Cardiac septum (tissue), 1 donor: ENCODE measurements at regions not wholly inside any gene's neighbourhood (a gene's known extent, or its start where the extent isn't known, plus 50 kb on each side); places are given as distances from the start of the nearest gene placed in this dataset.

Source experiments
- DNase-seq: peaks from one replicate; pipeline ENCODE4 v3.0.0-alpha.2; 2020; ENCODE audit warnings: low spot score
- intact Hi-C: fragments of 100-400 bp; cut with DNase I; formaldehyde crosslinking; loops from one replicate; pipeline ENCODE4 v1.14.0; 2022
- donor health status: DM: no; HTN: no; CAD: no.

- no peak for DNase-seq
- intact Hi-C loops = no loop called here
These were observed 156.4 kb upstream of the PPP2R3A start for GRCh38 chr3:135809021-135809634.

GRCh38 chr3:135811651-135812050 lies 153.9 kb upstream of the PPP2R3A start:
- intact Hi-C loops = no loop called here
- DNase-seq = no peak

- intact Hi-C loops = no loop called here
- DNase-seq = no peak
These were observed 153.5 kb upstream of the PPP2R3A start for GRCh38 chr3:135812057-135812456.

GRCh38 chr3:135834465-135834864 lies 131.1 kb upstream of the PPP2R3A start:
- intact Hi-C loops = no loop called here
- DNase-seq = no peak

- no peak for DNase-seq
- intact Hi-C loops = no loop called here
These were observed 127.4 kb upstream of the PPP2R3A start for GRCh38 chr3:135837977-135838631.

- intact Hi-C loops = no loop called here
- DNase-seq = no peak
These were observed 125.1 kb upstream of the PPP2R3A start for GRCh38 chr3:135840436-135840835.

GRCh38 chr3:135844386-135844785 lies 121.1 kb upstream of the PPP2R3A start:
- DNase-seq = no peak
- intact Hi-C loops = no loop called here

- no peak for DNase-seq
- intact Hi-C loops = no loop called here
These were observed 117.5 kb upstream of the PPP2R3A start for GRCh38 chr3:135848051-135848450.

- intact Hi-C loops = no loop called here
- no peak for DNase-seq
These were observed 115.7 kb upstream of the PPP2R3A start for GRCh38 chr3:135849827-135850226.

GRCh38 chr3:135851201-135852081 lies 114.1 kb upstream of the PPP2R3A start:
- intact Hi-C loops = no loop called here
- no peak for DNase-seq

GRCh38 chr3:135853981-135854380 lies 111.5 kb upstream of the PPP2R3A start:
- DNase-seq = no peak
- intact Hi-C loops = no loop called here

- DNase-seq = no peak
- intact Hi-C loops = no loop called here
These were observed 104.8 kb upstream of the PPP2R3A start for GRCh38 chr3:135860761-135861160.

- intact Hi-C loops = no loop called here
These were observed 103.2 kb upstream of the PPP2R3A start for GRCh38 chr3:135862361-135862760.

GRCh38 chr3:135864060-135864459 lies 101.5 kb upstream of the PPP2R3A start:
- intact Hi-C loops = no loop called here

More at GRCh38 chr3:135862361-135862760, 103.2 kb upstream of the PPP2R3A start:
- DNase-seq = no peak

GRCh38 chr3:135865085-135865484 lies 100.4 kb upstream of the PPP2R3A start:
- intact Hi-C loops = no loop called here

More at GRCh38 chr3:135864060-135864459, 101.5 kb upstream of the PPP2R3A start:
- no peak for DNase-seq

GRCh38 chr3:135865553-135865952 lies 100.0 kb upstream of the PPP2R3A start:
- intact Hi-C loops = no loop called here
- no peak for DNase-seq

More at GRCh38 chr3:135865085-135865484, 100.4 kb upstream of the PPP2R3A start:
- no peak for DNase-seq

GRCh38 chr3:135867911-135868310 lies 97.6 kb upstream of the PPP2R3A start:
- intact Hi-C loops = no loop called here

GRCh38 chr3:135868801-135869200 lies 96.7 kb upstream of the PPP2R3A start:
- intact Hi-C loops = no loop called here
- DNase-seq = no peak

More at GRCh38 chr3:135867911-135868310, 97.6 kb upstream of the PPP2R3A start:
- no peak for DNase-seq

- intact Hi-C loops = no loop called here
- no peak for DNase-seq
These were observed 96.0 kb upstream of the PPP2R3A start for GRCh38 chr3:135869439-135870105.

GRCh38 chr3:135871311-135871710 lies 94.2 kb upstream of the PPP2R3A start:
- intact Hi-C loops = no loop called here
- no peak for DNase-seq
